ENCODE measurements at regions not wholly inside any gene's neighbourhood (a gene's known extent, or its start where the extent isn't known, plus 50 kb on each side); places are given as distances from the start of the nearest gene placed in this dataset.

DNA sequence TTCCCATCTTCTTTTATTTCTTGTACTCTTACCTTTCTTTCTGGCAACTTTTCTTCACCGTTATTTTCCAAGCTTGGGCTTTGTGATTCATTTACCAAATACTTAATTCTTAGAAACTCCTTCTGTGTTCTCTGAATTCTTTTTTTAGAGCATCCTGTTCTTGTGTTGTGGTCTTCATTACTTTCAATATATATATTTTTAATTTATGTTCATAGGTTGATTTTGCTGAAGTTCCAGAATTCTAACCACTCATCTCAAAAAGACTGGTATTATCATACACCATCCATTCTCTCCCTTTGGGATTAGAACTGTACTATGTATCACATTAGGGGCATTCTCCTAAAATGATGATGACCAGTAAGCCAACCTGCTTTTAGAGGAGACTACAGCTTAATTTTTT lies 362.3 kb upstream of the CBLB start:
- no peak for DNase-seq

DNA sequence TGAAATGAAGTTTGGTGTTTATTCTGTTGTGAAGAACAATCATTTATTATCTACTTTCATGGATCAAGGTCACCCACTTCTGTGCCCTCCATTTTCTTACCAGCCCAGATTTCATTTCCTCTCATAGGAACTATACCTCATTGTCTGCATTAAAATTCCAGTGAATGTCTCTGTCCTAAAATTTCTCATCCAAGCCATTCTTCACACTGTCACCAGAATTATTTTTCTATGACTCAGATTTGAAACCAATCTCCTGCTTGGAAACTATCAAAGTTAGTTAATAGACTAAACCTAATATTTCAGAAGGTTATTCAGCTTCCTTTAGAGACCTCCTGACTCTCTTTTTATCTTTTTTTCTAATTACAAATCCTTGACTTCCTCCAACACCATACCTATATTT lies 364.1 kb upstream of the CBLB start:
- no peak for DNase-seq

DNA sequence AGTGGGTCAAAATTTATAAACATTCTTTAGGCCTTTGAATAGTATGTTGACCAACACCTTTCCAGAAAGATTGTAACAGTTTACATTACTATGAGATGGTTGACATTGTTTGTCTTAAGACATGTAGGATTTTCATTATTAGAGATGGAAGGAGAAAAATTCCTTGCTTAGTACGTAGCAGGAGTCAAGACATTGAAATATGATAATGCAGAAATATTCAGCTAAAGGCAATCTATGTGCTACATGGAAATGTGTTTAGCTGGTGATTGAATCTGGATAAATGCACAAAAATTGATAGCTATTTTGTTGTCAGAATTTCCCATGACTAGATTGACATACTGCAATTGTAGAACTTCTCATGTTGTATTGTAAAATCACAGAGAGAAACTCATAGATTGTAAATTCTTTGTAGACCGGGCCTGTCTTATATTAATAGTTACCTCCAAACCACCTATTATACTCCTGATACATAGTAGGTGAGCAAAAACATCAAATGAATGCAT lies 370.4 kb upstream of the CBLB start:
- no peak for DNase-seq

DNA sequence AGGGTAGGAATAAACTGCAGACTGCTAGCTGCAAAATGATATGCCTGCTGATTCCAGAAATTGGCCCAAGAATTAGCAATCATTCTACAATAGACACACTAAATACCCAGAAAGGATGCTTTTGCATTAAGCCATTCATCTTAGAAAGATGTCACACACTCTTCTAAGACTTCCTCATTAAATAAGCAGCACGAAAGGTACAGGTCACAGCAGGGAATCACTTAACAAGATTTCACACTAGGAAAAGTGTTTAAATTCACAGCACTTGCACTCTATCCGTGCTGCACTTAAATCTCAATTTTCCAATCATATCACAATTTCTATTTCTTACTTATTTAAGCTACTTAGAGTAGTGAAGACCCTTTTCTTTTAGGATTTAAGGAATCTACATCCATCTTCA lies 372.8 kb upstream of the CBLB start:
- DNase-seq: no peak

DNA sequence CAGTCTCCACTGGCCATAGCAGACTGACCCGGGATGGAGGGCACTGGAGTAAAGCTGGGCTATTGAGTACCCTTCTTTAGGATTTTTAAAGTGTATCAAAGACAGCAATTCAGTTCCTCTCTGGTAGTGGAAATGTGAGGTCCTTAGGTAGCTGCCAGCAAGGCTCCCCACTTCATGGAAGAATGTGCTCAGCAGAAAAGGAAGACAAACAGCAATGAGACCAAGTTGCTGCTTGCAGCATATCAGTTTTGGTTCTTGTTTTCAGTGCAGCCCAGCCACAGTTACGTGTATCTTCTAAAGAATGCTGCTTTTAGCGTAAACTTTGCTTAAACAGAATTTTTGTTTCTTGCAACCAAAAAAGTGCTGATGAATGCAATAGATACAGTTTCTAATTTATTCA lies 374.0 kb upstream of the CBLB start:
- DNase-seq: no peak

DNA sequence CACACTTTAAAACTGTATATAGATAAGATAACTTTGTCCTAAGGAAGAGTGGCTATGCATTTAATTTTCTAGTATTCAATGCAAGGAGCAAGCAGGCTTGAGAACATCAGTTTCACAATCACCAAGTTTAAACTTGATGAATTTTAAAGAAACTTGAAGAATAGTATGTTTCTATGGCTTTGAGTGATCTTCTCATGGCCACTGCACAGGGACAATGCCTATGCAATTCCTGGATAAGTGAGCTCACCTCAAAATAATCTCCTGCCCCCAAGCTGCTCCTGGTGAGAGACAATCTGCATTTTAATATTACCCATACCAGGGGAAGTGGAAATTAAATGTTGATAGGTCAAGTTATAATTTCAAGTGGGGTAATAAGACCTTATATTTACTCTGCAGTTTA lies 376.6 kb upstream of the CBLB start:
- no peak for DNase-seq

DNA sequence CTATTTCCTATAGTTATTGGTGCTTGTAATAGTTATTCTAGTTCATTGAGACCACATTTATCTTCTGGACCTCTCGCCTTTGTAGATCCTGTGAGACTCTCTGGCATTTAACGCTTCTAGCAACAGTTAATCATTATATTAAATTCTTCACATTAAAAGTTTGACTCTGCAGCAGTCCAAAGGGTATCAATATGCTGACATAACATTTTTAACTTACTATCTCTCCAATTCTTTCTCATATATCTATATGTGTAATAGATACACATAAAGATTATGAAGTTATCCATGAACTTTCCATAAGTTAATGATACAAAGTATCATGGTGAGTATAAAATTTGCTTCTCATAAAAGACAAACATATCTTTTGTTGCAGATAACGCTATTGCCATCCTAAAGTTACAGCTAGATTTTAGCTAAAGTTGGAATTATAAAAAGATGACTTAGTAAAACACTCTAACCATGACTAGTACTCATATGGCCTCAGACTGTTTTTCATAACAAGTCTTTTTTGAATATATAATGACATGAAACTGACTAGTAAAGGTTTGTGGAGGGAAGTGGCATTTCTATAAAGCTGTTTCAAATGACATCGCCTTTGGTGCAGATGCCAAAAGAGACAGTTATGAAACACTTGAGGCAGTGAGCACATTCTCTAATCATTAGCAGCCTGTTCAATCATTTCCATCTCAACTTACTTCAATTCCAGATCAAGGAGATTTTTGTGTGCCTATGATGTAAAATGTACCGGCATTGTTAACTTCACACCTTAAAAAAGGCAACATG lies 379.3 kb upstream of the CBLB start:
- DNase-seq: no peak

DNA sequence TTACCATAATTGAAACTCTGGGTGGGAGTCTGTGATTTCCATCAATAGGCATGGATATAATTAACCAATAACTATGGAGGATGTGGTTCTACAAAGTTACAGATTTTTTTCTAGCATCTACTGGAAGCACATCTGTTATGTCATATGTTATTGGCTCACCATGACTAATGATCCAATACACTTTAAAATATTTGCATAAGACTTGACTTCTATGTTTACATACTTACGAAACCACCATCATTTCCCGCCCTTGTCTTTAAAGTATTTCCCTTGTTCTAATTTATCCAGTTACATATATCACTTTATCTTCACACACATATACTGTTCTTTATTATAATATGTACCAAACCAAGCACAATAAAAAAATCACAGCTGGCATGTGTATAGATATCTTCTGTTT lies 380.3 kb upstream of the CBLB start:
- no peak for DNase-seq

DNA sequence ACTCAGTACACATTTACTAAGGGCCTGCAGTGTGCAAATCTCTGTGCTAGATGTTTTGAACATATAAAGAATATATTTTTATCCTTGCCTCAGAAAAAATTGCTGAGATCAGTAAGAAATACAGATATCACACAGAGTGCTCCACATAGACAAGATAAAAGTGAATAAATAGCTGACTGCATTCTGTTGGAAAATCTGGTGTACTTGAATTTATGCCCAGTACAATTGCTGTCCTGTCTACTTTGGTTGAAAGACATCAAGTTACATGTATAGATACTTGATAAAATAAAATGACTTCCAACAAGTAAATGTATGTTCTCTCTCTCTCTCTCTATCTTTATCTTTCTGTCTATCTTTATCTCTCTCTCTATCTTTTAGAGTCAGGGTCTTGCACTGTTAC lies 381.2 kb upstream of the CBLB start:
- no peak for DNase-seq

DNA sequence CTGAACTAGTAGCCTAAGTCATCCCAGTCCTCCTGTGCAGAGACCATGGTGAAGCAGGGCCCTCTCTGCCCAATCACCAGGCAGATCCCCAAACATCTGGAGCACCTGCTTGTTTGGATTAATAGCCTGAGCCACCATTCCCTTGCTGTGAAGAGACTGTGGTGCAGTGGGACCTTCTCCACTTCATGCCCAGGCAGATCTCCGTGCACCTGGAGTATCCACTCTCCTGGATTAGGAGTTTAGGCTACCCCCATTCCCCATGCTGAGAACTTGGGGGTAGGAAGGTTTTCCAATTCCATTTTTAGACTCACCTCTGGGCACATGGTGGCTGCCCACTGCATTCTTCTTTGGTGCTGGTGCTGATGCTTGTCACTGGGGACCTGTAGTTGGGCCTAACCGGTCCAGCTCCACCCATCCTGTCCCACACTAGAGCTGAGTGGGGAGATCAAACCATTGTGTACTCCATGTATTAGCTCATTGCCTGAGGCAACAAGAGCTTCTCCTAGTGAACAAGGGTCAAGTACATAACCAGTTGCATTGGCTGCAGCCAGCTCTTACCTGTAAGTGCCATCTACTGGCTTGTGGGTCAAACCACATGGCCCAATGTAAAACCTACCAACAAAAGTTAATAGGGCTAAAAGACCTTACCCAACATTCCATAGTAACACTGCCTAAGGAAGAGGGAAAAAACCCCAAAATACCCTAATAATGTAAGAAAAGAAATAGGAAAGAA lies 382.5 kb upstream of the CBLB start:
- no peak for DNase-seq

DNA sequence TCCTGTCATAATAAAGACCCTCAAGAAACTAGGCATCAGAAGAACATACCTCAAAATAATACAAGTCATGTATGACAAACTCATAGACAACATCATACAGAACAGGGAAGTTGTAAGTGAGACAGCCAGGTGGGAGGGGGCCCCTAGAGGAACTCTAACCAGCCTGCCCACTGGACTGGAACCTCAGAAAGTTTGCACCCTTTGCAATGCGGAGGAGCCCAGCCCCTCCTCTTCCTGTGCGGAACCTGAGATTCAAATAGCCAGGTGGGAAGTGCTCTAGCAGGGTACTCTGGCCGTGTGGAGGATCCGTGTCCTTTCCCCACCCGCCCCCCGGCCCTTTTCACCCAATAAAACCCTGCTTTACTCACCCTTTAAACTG lies 387.0 kb upstream of the CBLB start:
- no peak for DNase-seq

DNA sequence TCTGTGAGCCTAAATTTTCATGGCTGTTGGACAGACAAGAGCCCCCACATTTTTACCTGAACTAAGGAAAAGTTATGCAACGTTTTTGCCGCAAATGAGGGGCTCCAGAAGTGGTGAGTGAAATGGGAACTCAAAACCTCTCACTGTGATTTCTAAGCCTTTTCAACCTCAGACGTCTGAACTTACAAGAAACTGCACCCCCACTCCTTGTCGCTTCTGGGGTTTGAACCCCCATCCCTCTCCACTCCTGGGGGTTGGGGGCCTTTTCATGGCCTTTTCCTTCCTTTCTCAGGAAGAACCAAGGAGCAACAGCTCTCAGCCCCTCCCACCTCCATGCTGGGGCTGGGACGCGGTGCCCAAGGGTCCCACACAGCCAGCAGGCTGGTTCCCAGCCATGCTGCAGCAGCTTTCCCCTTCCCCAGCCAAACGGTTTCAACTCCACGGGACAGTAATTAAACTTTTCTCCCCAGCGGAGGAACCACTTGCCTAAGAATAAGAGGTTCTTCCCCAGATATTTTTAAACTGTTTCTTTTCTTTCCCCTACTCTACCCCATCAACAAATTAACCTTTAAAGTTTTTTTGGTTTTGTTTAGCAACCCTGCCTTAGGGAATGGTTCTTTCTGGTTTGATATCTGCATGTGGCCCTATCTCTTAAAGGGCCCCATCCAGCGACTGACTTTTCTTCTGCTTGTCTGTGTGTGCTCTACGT lies 387.6 kb upstream of the CBLB start:
- no peak for DNase-seq

DNA sequence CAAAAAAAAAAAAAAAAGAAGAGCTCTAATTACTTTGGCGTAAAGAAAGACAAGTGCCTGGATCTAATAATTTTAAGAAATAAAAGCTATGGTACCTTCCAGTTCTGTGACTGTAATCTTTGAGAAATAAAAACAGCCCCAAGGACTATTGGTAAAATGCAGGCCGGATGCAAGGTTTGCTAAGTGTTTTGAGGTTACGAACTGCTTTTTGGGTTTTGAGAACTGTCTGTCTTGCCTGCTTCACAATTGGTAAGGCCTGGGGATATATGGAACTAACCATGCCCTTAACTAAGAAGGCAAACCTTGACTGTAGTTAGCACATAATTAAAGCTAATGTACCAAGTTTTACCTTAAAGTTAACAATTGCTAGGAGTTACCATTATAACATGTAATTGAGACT lies 388.4 kb upstream of the CBLB start:
- no peak for DNase-seq

DNA sequence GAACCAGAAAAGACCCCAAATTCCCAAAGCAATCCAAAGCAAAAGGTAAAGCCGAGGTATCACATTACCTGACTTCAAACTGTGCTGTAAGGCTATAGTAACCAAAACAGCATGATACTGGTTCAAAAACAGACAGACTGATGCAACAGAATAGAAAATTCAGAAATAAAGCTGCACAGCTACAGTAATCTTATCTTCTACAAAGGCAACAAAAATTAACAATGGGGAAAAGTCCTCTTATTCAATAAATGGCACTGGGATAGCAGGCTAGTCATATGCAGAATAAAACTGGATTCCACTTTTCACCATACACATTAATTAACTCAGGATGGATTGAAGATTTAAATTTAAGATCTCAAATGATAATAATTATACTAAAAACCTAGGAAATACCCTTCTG lies 392.6 kb upstream of the CBLB start:
- DNase-seq: no peak

DNA sequence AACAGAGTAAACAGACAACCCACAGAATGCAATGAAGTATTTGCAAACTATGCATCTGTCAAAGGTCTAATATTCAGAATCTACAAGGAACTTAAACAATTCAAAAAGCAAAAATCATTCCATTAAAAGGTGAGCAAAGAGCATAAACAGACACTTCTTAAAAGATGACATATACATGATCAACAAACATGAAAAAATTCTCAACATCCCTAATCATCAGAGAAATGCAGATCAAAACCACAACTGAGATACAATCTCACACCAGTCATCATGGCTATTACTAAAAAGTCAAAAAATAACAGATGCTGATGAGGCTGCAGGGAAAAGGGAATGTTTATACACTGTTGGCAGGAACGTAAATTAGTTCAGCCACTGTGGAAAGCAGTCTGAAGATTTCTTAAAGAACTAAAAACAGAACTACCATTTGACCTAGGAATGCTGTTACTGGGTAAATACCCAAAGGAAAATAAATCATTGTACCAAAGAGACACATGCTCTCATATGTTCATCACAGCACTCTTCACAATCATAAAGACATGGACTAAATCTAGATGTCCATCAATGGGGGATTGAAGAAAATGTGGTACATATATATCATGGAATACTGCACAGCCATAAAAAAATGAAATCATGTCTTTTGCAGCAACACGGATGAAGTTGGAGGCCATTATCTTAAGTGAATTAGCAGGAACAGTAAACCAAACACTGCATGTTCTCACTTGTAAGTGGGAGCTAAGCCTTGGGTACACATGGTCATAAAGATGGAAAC lies 393.3 kb upstream of the CBLB start:
- no peak for DNase-seq

DNA sequence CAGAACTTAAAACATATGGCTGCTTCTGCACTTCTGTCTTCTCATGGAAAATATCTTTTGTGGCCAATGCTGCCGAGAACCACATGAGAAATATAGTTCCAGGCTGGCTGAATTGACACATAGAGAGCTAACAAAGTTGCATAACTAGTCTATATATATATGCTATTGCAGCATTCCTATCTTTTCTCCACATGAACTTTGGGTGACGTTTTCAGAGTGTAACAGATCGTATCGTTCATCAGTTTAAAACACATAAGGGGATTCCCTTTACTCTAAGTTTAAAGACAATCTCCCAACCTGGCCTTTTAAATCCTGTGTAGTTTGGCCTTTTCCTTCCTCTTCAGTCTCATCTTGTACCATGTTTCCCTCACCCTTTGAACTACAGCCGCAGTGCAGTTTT lies 394.2 kb upstream of the CBLB start:
- DNase-seq: no peak

DNA sequence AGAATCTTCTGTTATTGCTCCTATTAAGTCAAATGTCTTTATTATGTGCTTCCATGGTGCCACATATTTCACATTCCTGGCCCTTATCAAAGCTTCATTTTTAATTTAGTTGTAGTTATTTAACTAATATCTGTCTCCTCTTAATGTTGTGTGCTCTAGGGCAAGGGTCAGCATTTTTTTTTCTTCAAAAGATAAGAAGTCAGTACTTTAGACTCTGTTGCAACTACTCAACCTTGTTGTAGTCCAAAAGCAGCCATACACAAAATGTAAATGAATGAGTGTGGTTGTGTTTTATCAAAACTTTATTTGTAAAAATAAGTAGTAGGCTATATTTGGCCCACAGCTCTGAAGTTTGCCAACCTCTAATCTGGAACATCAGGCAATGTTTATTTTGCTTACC lies 394.7 kb upstream of the CBLB start:
- DNase-seq: no peak

DNA sequence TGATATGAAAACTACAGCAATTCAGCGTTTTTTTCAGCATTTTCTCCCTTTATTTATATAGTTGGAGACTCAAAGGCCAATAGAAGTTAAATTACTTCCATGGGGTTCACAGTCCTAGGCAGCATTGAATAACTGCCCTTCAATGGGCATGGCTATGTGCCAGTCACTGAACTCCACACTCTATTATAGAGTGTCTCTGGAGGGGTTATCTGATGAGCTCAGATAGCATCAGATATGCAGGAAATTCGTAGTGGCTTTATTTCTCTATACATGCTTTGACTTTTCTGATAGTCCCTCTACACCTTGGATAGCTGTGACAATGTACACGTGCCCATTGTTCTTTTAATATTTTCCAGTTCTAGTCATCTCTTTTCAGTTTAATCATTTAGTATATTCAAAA lies 396.9 kb upstream of the CBLB start:
- DNase-seq: no peak

DNA sequence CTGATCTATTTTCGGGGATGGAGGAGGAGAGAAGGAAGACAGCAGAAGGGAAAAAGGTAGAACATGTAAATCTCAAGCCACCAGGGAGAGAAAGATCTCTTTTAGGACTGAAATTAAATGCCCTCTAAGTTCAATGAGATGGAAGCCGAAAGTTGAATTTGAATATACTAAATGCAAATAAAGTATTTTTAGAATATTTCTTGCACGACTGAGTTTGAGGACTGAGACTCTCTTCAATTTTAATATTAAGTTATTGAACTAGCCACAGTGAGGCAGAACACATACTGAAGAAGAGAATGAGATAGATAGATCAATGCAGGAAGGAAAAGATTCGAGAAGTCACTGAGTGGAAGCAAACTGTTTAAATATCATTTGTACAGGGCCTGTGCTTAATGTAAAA lies 399.9 kb upstream of the CBLB start:
- no peak for DNase-seq

DNA sequence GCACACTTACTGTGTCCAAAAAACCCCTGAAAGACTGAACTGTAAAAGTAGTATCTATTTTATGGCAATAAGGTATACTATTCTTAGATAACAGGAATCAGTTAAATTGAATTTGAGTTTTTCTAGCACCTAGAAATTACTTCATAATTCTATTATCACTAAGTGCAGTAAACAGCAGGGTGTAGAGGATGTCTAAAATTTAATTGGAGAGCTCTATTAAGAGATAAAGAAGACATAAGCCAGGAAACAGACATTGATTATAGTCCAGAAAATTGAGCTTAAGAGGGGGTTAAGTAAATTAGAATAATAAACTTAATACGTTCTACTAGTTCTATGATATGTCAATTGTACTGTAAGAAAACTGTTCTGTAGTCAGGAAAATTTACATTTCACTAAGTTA lies 403.5 kb upstream of the CBLB start:
- no peak for DNase-seq

DNA sequence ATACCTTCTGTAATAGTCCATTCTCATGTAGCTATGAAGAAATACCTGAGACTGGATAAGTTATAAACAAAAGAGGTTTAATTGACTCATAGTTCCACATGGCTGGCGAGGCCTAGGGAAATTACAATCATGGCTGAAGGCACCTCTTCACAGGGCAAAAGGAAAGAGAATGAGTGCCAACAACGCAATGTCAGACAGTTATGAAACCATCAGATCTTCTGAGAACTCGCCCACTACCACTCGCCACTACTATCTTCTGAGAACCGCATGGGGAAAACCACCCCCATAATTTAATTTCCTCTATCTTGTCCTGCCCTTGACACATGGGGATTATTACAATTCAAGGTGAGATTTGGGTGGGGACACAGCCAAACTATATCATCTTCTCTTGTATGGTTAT lies 406.8 kb upstream of the CBLB start:
- DNase-seq: no peak

DNA sequence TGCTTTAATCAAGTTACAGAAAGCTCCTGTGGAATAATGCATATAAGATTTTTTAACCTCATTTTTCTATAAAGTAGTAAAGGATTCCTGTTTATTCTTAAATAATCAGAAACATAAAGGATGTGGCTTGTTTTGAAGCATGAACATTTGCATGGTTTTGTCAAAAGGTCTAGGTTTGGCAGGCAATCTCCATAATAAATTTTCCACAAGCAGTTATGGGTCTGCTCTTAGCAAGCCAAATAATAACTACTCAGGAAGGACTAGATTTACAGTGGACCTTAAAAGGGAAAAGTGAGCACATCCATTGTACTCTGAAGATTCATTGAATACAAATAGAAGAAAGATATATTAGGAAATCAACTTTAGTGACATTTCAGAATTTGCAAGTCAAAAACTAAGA lies 407.3 kb upstream of the CBLB start:
- DNase-seq: no peak
